SK-N-MC (cell line): ENCODE measurements at regions not wholly inside any gene's neighbourhood (a gene's known extent, or its start where the extent isn't known, plus 50 kb on each side); places are given as distances from the start of the nearest gene placed in this dataset.

Experiments used
- EZH2 ChIP-seq: fragments of 200-600 bp; sonication (generic); IDR thresholded peaks from one replicate; pipeline ENCODE4 v1.6.1; 2017; ENCODE audit warnings: antibody characterized with exemption
- FOXP2 ChIP-seq: optimal IDR thresholded peaks from 2 replicates; pipeline ENCODE3; 2011; ENCODE audit warnings: mild to moderate bottlenecking, moderate library complexity; ENCODE audit not compliant: insufficient read depth; ENCODE audit errors: extremely low read length, control extremely low read depth
- POLR2AphosphoS5 ChIP-seq: IDR thresholded peaks from 2 replicates; pipeline ENCODE4 v1.6.1; 2012; ENCODE audit warnings: mild to moderate bottlenecking, low read depth, low read length, borderline replicate concordance

DNA sequence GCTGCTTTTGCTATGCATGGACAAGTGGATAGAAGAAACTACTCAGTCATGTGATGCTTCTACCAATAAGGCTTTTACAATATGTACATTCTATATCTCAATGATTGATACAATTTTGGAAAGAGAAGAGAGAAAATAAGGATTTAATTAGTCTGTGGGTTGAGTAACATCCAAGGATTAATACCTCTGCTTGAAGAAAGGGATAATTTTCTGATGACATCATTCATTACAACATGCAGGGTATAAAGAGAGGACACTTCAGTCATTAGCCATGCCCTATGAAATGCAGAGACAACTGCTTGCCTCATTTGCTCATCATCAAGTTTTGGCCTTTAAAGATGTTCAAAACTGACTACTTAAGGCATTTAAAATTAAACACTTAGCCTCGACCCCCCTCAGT is 237.3 kb downstream of the AHR start:
- TF ChIP-seq EZH2 (no peak), FOXP2 (no peak), POLR2AphosphoS5 (no peak)
